ENCODE measurements at regions not wholly inside any gene's neighbourhood (a gene's known extent, or its start where the extent isn't known, plus 50 kb on each side); places are given as distances from the start of the nearest gene placed in this dataset.

GRCh38 chr2:181183878-181184542 lies 203.6 kb downstream of the UBE2E3 start:
- Histone ChIP-seq H3K4me1 (ENCODE audit: insufficient read depth) (no peaks in the 10 kb centered on the region), H3K27ac (ENCODE audit: low read depth) (no peak overlapping the region), H3K36me3 (ENCODE audit: insufficient read depth) (no peaks in the 10 kb centered on the region), H3K4me3 (ENCODE audit: low read depth, low read length) (no peak overlapping the region)
- 84% methylated on average over 4 of the region's 4 CpGs for WGBS
- DNase-seq (ENCODE audit: extremely low spot score): no peak

- no peak for DNase-seq (ENCODE audit: extremely low spot score)
- Histone ChIP-seq H3K4me3 (ENCODE audit: low read depth, low read length) (no peak overlapping the region), H3K27ac (ENCODE audit: low read depth) (no peak overlapping the region), H3K4me1 (ENCODE audit: insufficient read depth) (no peaks in the 10 kb centered on the region), H3K36me3 (ENCODE audit: insufficient read depth) (no peaks in the 10 kb centered on the region)
- WGBS: 85% methylated on average over 6 of the region's 6 CpGs
These were observed 205.0 kb downstream of the UBE2E3 start for GRCh38 chr2:181185421-181185820.

GRCh38 chr2:181185948-181186347 lies 205.5 kb downstream of the UBE2E3 start:
- DNase-seq (ENCODE audit: extremely low spot score): no peak
- no peak overlapping the region for H3K27ac ChIP-seq (ENCODE audit: low read depth)
- H3K4me1 ChIP-seq (ENCODE audit: insufficient read depth): no peaks in the 10 kb centered on the region
- no peak overlapping the region for H3K4me3 ChIP-seq (ENCODE audit: low read depth, low read length)
- 94% methylated on average over 4 of the region's 4 CpGs for WGBS
- H3K36me3 ChIP-seq (ENCODE audit: insufficient read depth): no peaks in the 10 kb centered on the region

GRCh38 chr2:181188605-181189004 lies 208.2 kb downstream of the UBE2E3 start:
- Histone ChIP-seq H3K4me3 (ENCODE audit: low read depth, low read length) (no peak overlapping the region), H3K36me3 (ENCODE audit: insufficient read depth) (no peaks in the 10 kb centered on the region)
- 89% methylated on average over 4 of the region's 4 CpGs for WGBS

GRCh38 chr2:181189951-181190350 lies 209.5 kb downstream of the UBE2E3 start:
- H3K4me1 ChIP-seq (ENCODE audit: insufficient read depth): no peaks in the 10 kb centered on the region
- 65% methylated on average over 1 of the region's 1 CpG for WGBS
- DNase-seq (ENCODE audit: extremely low spot score): no peak
- H3K4me3 ChIP-seq (ENCODE audit: low read depth, low read length): no peak overlapping the region
- H3K27ac ChIP-seq (ENCODE audit: low read depth): no peak overlapping the region
- no peaks in the 10 kb centered on the region for H3K36me3 ChIP-seq (ENCODE audit: insufficient read depth)

More at GRCh38 chr2:181188605-181189004, 208.2 kb downstream of the UBE2E3 start:
- Histone ChIP-seq H3K4me1 (ENCODE audit: insufficient read depth) (no peaks in the 10 kb centered on the region), H3K27ac (ENCODE audit: low read depth) (no peak overlapping the region)
- DNase-seq (ENCODE audit: extremely low spot score): no peak

GRCh38 chr2:181190711-181191110 lies 210.3 kb downstream of the UBE2E3 start:
- 29% methylated on average over 1 of the region's 1 CpG for WGBS
- H3K36me3 ChIP-seq (ENCODE audit: insufficient read depth): no peaks in the 10 kb centered on the region
- no peak overlapping the region for H3K27ac ChIP-seq (ENCODE audit: low read depth)
- no peak overlapping the region for H3K4me3 ChIP-seq (ENCODE audit: low read depth, low read length)
- no peaks in the 10 kb centered on the region for H3K4me1 ChIP-seq (ENCODE audit: insufficient read depth)
- DNase-seq (ENCODE audit: extremely low spot score): no peak

GRCh38 chr2:181193550-181193949 lies 213.1 kb downstream of the UBE2E3 start:
- WGBS: 86% methylated on average over 1 of the region's 1 CpG
- DNase-seq (ENCODE audit: extremely low spot score): no peak
- Histone ChIP-seq H3K4me3 (ENCODE audit: low read depth, low read length) (no peak overlapping the region), H3K36me3 (ENCODE audit: insufficient read depth) (no peaks in the 10 kb centered on the region), H3K4me1 (ENCODE audit: insufficient read depth) (no peaks in the 10 kb centered on the region), H3K27ac (ENCODE audit: low read depth) (no peak overlapping the region)

- DNase-seq (ENCODE audit: extremely low spot score): no peak
- 77% methylated on average over 4 of the region's 4 CpGs for WGBS
These were observed 216.0 kb downstream of the UBE2E3 start for GRCh38 chr2:181196401-181196800.

GRCh38 chr2:181197140-181197760 lies 216.8 kb downstream of the UBE2E3 start:
- no peaks in the 10 kb centered on the region for H3K36me3 ChIP-seq (ENCODE audit: insufficient read depth)
- no peak for DNase-seq (ENCODE audit: extremely low spot score)
- no peak overlapping the region for H3K27ac ChIP-seq (ENCODE audit: low read depth)
- H3K4me1 ChIP-seq (ENCODE audit: insufficient read depth): no peaks in the 10 kb centered on the region
- WGBS: 44% methylated on average over 3 of the region's 3 CpGs
- no peak overlapping the region for H3K4me3 ChIP-seq (ENCODE audit: low read depth, low read length)

More at GRCh38 chr2:181196401-181196800, 216.0 kb downstream of the UBE2E3 start:
- Histone ChIP-seq H3K27ac (ENCODE audit: low read depth) (no peak overlapping the region), H3K4me3 (ENCODE audit: low read depth, low read length) (no peak overlapping the region), H3K4me1 (ENCODE audit: insufficient read depth) (no peaks in the 10 kb centered on the region), H3K36me3 (ENCODE audit: insufficient read depth) (no peaks in the 10 kb centered on the region)

GRCh38 chr2:181198183-181198864 lies 217.9 kb downstream of the UBE2E3 start:
- WGBS: 92% methylated on average over 1 of the region's 1 CpG
- no peak for DNase-seq (ENCODE audit: extremely low spot score)
- H3K4me1 ChIP-seq (ENCODE audit: insufficient read depth): no peaks in the 10 kb centered on the region

GRCh38 chr2:181203412-181203811 lies 223.0 kb downstream of the UBE2E3 start:
- DNase-seq (ENCODE audit: extremely low spot score): no peak
- Histone ChIP-seq H3K36me3 (ENCODE audit: insufficient read depth) (no peaks in the 10 kb centered on the region), H3K4me1 (ENCODE audit: insufficient read depth) (no peaks in the 10 kb centered on the region), H3K4me3 (ENCODE audit: low read depth, low read length) (no peak overlapping the region), H3K27ac (ENCODE audit: low read depth) (no peak overlapping the region)

More at GRCh38 chr2:181198183-181198864, 217.9 kb downstream of the UBE2E3 start:
- Histone ChIP-seq H3K36me3 (ENCODE audit: insufficient read depth) (no peaks in the 10 kb centered on the region), H3K27ac (ENCODE audit: low read depth) (no peak overlapping the region), H3K4me3 (ENCODE audit: low read depth, low read length) (no peak overlapping the region)

GRCh38 chr2:181203916-181204315 lies 223.5 kb downstream of the UBE2E3 start:
- no peak overlapping the region for H3K27ac ChIP-seq (ENCODE audit: low read depth)
- H3K36me3 ChIP-seq (ENCODE audit: insufficient read depth): no peaks in the 10 kb centered on the region
- DNase-seq (ENCODE audit: extremely low spot score): no peak
- no peak overlapping the region for H3K4me3 ChIP-seq (ENCODE audit: low read depth, low read length)
- H3K4me1 ChIP-seq (ENCODE audit: insufficient read depth): no peaks in the 10 kb centered on the region

- no peak for DNase-seq (ENCODE audit: extremely low spot score)
- WGBS: 88% methylated on average over 3 of the region's 3 CpGs
- no peaks in the 10 kb centered on the region for H3K4me1 ChIP-seq (ENCODE audit: insufficient read depth)
- no peak overlapping the region for H3K4me3 ChIP-seq (ENCODE audit: low read depth, low read length)
- no peaks in the 10 kb centered on the region for H3K36me3 ChIP-seq (ENCODE audit: insufficient read depth)
- H3K27ac ChIP-seq (ENCODE audit: low read depth): no peak overlapping the region
These were observed 238.0 kb downstream of the UBE2E3 start for GRCh38 chr2:181218401-181218821.

GRCh38 chr2:181223234-181223633 lies 234.0 kb upstream of the ITGA4 start:
- no peak for DNase-seq (ENCODE audit: extremely low spot score)

More at GRCh38 chr2:181223234-181223633, 234.0 kb upstream of the ITGA4 start:
- Histone ChIP-seq H3K36me3 (ENCODE audit: insufficient read depth) (no peaks in the 10 kb centered on the region), H3K4me1 (ENCODE audit: insufficient read depth) (no peaks in the 10 kb centered on the region), H3K4me3 (ENCODE audit: low read depth, low read length) (no peak overlapping the region), H3K27ac (ENCODE audit: low read depth) (no peak overlapping the region)
- 90% methylated on average over 2 of the region's 2 CpGs for WGBS
